Activated CD4-positive, alpha-beta T cell treated with anti-CD3 and anti-CD28 coated beads, Interleukin-10, Interleukin-2, amounts not matched to agents 100 ng/mL and 50 ng/mL, durations not matched to agents 16 hours and 8 hours (primary cell): ENCODE measurements at regions not wholly inside any gene's neighbourhood (a gene's known extent, or its start where the extent isn't known, plus 50 kb on each side); places are given as distances from the start of the nearest gene placed in this dataset.
A peak's percentile ranks its signal among the peaks of the same experiment; 100 is the strongest.

Source experiments
- DNase-seq: peaks from one replicate; pipeline ENCODE4 v3.0.0-alpha.2; 2020

GRCh38 chr2:11103984-11104793 lies 51.1 kb upstream of the SLC66A3 start:
- DNase-seq, result peak; percentile 89

DNA sequence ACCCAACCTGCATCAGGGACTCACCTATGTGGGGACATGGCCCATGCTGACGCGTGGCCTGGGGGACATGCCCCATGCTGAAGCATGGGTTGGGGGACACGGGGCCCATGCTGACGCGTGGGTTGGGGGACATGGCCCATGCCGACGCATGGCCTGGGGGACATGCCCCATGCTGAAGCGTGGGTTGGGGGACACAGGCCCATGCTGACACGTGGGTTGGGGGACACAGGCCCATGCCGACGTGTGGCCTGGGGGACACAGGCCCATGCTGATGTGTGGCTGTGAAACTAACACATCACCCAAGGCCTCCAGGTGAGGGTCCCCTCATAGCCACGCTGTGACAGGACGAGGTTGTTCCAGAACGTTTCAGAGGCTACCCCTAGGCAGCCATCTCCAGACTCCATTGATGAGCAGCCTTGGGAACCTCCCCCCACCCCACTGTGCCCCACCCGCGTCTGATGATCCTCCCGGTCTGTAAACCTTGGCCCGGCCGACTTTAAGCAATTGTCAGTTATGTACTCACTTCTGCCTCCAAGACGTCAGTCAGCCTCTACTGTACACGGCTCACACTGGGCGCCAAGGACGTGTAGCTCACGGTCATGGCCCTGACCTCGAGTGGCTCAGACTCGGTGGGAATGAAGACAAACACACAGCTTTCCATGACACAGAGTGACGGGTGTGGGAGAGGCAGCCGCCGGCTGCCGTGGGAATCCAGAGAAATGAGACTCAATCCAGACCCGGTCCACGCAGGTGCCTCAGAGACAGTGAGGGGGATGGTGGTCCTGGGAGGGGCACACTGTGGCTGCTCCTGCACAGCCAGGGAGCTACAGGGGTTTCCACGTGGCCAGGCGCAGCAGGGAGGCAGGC lies 50.2 kb upstream of the SLC66A3 start:
- no peak for DNase-seq
